Nephron (organoid): ENCODE measurements at regions not wholly inside any gene's neighbourhood (a gene's known extent, or its start where the extent isn't known, plus 50 kb on each side); places are given as distances from the start of the nearest gene placed in this dataset.
"Not testable (repeated sequence)": the region's sequence is repeated elsewhere in the genome, so short reads cannot be mapped to it uniquely, and the experiment has no call there.

ENCODE experiments used
- H3K27ac Mint-ChIP-seq, 3 experiments: 2 replicates each; pipeline ENCODE4 v1.8.0; 2020; ENCODE audit warnings: mixed read lengths in 3 of 3, mild to moderate bottlenecking in 2 of 3, moderate library complexity in 1 of 3
- H3K27me3 Mint-ChIP-seq: 2 replicates; pipeline ENCODE4 v1.8.0; 2021; ENCODE audit warnings: low read depth, mild to moderate bottlenecking, moderate library complexity, mixed read lengths
- H3K36me3 Mint-ChIP-seq: 2 replicates; pipeline ENCODE4 v1.8.0; 2020; ENCODE audit warnings: low read depth, mixed read lengths
- H3K4me1 Mint-ChIP-seq: 2 replicates; pipeline ENCODE4 v1.8.0; 2020; ENCODE audit warnings: mixed read lengths
- H3K4me3 Mint-ChIP-seq, 3 experiments: 2 replicates each; pipeline ENCODE4 v1.8.0; 2020; ENCODE audit warnings: mild to moderate bottlenecking in 3 of 3, mixed read lengths in 3 of 3, moderate library complexity in 2 of 3
- H3K9me3 Mint-ChIP-seq: 2 replicates; pipeline ENCODE4 v1.8.0; 2020; ENCODE audit warnings: mixed read lengths

DNA sequence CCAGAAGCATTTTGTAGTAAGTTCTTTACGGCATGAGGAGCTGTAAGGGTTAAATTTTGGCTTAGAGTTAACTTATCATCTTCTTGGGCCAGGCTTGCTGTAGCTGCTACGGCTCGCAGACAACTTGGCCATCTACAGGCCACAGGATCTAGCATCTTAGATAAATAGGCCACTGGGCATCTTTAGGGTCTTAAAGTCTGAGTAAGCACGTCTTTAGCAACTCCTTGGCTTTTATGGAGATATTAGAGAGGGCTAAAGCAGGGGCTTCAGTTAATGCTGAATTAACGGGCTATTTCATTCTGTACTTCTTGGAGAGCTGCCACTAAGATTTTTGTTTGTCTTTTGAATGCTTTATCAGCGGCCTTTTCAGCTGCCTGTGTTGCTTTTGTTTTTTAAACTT lies 129.0 kb downstream of the ART5 start:
- H3K27me3 Mint-ChIP-seq, H3K9me3 Mint-ChIP-seq, H3K36me3 Mint-ChIP-seq: not testable (repeated sequence)
- Mint-ChIP-seq H3K4me3 (peak overlapping the region in 1 of 3 experiments; percentile 7), H3K27ac (peak overlapping the region; percentile 56 to 68 (median 58)), H3K4me1 (peaks cover 31% of the 10 kb centered on the region)

DNA sequence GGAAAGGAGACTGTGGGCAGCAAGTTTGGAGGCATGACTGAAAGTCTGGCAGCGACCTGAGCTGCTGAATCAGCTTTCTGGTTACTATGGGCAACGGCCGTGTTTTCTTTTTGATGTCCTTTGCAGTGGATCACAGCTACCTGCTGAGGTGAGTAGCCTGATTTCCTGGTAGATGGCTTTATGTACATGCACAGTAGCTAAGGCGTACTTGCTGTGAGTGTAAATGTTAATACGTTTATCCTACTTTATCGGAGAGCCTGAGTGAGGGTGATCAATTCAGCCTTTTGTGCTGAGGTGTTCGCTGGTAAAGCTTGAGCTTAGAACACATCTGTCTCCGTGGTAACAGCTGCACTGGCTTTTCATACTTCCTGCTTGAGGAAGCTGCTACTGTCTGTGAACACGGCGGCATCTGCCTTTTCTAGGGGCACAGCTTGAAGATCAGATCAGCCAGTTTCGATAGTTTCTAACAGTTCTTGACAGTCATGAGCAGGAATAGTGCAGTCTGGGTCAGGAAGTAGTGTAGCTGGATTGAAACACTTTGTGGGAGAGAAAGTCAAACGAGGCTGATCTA lies 129.6 kb downstream of the ART5 start:
- Mint-ChIP-seq H3K4me3 (peak overlapping the region in 2 of 3 experiments; percentile 2 to 7), H3K27ac (peak overlapping the region; percentile 56 to 68 (median 58)), H3K4me1 (peaks cover 31% of the 10 kb centered on the region)
- not testable (repeated sequence) for H3K36me3 Mint-ChIP-seq, H3K27me3 Mint-ChIP-seq, H3K9me3 Mint-ChIP-seq

DNA sequence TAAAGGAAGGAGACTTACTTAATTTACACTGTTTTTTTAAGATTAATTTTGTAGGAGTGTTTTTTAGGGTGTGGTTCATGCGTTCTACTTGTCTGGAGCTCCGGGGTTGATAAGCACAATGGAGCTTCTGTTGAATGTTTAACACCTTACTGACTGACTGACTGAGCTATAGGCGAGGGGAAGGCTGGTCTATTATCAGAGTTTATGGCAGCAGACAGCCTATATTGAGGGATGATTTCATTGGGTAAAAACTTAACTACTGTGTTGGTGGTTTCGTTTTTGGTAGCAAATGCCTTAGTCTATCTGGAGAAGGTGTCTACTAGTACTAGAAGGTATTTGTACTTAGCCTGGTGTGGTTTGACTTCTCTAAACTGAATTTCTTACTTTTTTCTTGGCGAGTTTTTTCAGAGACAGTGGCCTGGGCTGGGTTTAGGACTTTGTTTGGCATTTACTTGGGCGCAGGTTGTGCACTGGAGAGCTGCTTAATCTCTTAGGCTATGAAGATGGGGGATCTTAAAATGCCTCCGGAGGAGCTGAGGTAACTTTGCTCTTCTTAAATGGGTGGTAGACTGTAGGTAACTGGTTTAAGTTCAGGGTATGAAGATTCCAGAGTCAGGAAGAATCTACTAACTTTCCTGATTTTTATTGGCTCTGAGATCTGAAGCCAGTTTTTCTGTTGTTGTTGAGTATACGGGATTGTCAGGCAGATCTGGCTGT lies 130.2 kb downstream of the ART5 start:
- H3K9me3 Mint-ChIP-seq, H3K27me3 Mint-ChIP-seq, H3K36me3 Mint-ChIP-seq: not testable (repeated sequence)
- Mint-ChIP-seq H3K4me3 (peak overlapping the region in 2 of 3 experiments; percentile 2 to 7), H3K4me1 (peaks cover 31% of the 10 kb centered on the region), H3K27ac (peak overlapping the region; percentile 56 to 68 (median 58))

DNA sequence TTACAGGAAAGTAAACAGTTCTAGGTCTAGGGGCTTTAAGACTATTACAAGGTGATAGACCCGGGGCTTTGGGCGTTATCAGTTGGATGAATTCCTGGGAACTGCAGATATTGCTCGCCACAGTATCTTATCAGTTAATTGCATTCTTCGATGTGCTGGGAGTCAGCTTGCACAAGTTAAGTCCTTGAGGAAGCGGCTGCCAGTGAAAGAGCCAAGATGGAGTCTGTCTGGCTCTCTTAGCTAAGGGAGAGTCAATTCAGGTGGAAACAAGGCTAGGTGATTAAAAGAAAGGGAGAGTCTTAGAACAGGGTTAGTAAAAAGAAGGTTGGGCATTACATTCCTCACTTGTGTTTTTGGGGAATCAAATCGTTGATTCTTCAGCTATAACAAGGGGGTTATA lies 130.6 kb upstream of the ZNF195 start:
- peaks cover 28% of the 10 kb centered on the region for H3K4me1 Mint-ChIP-seq
- not testable (repeated sequence) for H3K36me3 Mint-ChIP-seq, H3K27me3 Mint-ChIP-seq

DNA sequence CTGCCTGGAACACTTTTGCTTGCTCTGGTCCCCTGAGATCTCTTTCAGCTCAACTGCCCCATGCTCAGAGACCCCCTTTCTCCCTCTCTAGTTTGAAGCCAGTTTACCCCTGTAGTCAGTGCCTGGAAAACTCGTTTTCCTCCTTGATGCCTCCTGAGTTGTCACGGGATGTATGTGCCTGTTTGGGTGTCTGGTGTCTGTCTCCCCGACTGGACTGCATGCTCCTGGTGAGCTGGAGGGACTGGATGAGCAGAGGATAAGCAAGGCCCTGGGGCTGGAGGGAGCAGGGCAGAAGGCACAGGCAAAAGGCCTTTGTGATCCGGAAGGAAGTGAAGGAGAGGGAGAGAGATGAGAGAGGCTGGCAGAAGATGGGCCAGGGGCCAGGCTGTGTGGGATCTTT lies 120.3 kb upstream of the ZNF195 start:
- not testable (repeated sequence) for H3K36me3 Mint-ChIP-seq, H3K4me3 Mint-ChIP-seq, H3K4me1 Mint-ChIP-seq, H3K27me3 Mint-ChIP-seq, H3K9me3 Mint-ChIP-seq, H3K27ac Mint-ChIP-seq

More for the DNA sequence above, 130.6 kb upstream of the ZNF195 start:
- H3K27ac Mint-ChIP-seq, result peak overlapping the region in 1 of 3 experiments; percentile 57
- H3K4me3 Mint-ChIP-seq, H3K9me3 Mint-ChIP-seq: not testable (repeated sequence)

DNA sequence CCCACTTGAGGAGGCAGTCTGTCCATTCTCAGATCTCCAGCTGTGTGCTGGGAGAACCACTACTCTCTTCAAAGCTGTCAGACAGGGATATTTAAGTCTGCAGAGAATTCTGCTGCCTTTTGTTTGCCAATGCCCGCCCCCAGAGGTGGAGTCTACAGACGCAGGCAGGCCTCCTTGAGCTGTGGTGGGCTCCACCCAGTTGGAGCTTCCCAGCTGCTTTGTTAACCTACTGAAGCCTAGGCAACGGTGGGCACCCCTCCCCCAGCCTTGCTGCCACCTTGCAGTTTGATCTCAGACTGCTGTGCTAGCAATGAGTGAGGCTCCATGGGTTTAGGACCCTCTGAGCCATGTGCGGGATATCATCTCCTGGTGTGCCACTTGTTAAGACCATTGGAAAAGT lies 119.4 kb upstream of the ZNF195 start:
- not testable (repeated sequence) for H3K4me1 Mint-ChIP-seq, H3K4me3 Mint-ChIP-seq, H3K36me3 Mint-ChIP-seq, H3K27me3 Mint-ChIP-seq, H3K9me3 Mint-ChIP-seq, H3K27ac Mint-ChIP-seq

DNA sequence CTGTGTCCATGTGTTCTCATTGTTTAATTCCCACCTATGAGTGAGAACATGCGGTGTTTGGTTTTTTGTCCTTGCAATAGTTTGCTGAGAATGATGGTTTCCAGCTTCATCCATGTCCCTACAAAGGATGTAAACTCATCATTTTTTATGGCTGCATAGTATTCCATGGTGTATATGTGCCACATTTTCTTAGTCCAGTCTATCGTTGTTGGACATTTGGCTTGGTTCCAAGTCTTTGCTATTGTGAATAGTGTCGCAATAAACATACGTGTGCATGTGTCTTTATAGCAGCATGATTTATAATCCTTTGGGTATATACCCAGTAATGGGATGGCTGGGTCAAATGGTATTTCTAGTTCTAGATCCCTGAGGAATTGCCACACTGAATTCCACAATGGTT lies 114.2 kb upstream of the ZNF195 start:
- not testable (repeated sequence) for H3K4me1 Mint-ChIP-seq, H3K4me3 Mint-ChIP-seq, H3K27me3 Mint-ChIP-seq, H3K27ac Mint-ChIP-seq, H3K36me3 Mint-ChIP-seq, H3K9me3 Mint-ChIP-seq

DNA sequence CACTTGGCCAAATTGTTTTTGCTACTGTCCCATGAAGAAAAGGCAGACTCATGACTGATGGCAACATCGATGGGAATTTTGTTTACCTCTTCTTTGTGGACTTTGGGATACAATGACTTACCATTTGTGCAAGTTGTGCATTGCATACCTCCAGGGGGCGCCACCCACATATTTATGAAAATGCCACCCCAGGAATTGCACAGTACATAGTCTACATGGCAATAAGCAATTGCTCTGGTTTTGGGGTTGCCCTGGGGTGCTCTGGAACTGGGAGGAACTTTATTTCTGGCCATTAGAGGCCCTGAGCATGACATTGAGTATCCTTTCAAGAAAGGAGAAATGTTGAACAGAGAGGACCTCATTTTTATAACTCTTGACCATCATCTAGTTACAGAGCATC lies 109.1 kb upstream of the ZNF195 start:
- H3K36me3 Mint-ChIP-seq, H3K4me3 Mint-ChIP-seq, H3K9me3 Mint-ChIP-seq, H3K4me1 Mint-ChIP-seq, H3K27ac Mint-ChIP-seq: not testable (repeated sequence)
- H3K27me3 Mint-ChIP-seq, result peaks cover 17% of the 10 kb centered on the region

DNA sequence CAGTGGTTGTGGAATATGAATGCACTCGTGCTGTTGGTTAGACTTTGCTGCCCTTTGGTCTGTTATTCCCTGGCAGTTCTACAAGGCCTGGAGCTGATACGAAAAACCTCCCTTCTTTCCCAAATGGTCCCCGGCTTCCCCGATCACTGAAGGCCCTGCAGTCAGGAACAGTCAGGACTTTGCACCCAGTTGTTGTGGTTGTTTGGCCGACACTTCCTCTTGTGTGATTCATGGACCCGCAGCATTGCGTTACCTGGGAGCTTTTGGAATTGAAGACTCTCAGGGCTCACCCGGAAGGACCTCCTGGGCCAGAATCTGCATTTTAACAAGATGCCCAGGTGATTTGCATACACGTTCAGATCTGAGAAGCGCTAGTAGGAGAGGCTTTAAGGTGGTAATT lies 106.8 kb upstream of the ZNF195 start:
- not testable (repeated sequence) for H3K4me3 Mint-ChIP-seq, H3K9me3 Mint-ChIP-seq, H3K4me1 Mint-ChIP-seq, H3K27ac Mint-ChIP-seq, H3K36me3 Mint-ChIP-seq
- peaks cover 19% of the 10 kb centered on the region for H3K27me3 Mint-ChIP-seq

DNA sequence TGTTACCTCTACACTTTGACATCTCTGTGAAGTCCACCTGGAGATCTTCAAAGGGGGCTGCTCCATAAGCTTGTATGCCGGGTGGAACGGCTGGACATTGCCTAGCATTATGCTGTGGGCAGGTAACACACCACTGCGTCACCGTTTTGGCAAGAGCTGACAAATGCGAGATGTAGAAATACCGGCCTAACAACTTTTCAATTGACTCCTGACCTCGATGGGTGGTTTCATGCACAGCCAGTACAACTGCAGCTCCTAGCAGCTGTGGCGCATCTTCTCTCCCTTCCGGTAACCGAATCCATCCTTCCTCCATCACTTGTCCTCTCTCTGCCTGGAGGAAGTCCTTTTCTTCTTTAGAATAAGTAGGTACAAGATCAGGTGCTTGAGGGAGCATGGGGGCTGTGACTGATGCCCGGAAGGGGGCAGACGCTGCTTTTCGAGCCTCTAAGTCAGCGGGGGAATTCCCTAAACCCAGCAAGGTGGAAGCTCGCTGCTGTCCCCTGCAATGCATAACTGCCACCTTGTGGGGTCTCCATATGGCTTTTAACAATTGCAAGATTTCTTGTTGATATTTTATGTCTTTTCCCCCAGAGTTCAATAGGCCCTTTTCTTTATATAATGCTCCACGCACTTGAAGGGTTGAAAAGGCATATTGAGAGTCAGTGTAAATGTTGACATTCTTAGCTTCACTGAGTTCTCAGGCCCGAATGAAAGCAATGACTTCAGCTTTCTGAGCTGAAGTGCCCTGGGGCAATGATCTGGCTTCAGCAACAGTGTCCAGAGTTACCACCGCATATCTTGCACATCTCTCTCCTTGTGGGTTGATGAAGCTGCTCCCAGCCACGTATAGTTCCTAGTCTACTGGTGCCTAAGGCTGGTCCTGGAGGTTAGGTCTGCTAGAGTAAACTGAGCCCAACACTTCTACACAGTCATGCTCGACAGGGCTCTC lies 98.3 kb upstream of the ZNF195 start:
- H3K4me3 Mint-ChIP-seq, H3K4me1 Mint-ChIP-seq, H3K36me3 Mint-ChIP-seq, H3K9me3 Mint-ChIP-seq: not testable (repeated sequence)
- H3K27me3 Mint-ChIP-seq, result peaks cover 20% of the 10 kb centered on the region
- H3K27ac Mint-ChIP-seq, result peak overlapping the region; percentile 22 to 72 (median 40)
